PFSK-1 (cell line): ENCODE measurements at regions not wholly inside any gene's neighbourhood (a gene's known extent, or its start where the extent isn't known, plus 50 kb on each side); places are given as distances from the start of the nearest gene placed in this dataset.

Source experiments
- FOXP2 ChIP-seq: optimal IDR thresholded peaks from 2 replicates; pipeline ENCODE3; 2011; ENCODE audit warnings: borderline replicate concordance, control low read depth, inconsistent platforms; ENCODE audit not compliant: insufficient read depth; ENCODE audit errors: extremely low read length, extremely low read depth
- TAF1 ChIP-seq: IDR thresholded peaks from 2 replicates; pipeline ENCODE4 v1.6.1; 2012; ENCODE audit warnings: low read length, control low read depth, borderline replicate concordance; ENCODE audit not compliant: insufficient read depth
- TF ChIP-seq, protein P1 (sequence below), 2 experiments: IDR thresholded peaks; 2 replicates each; pipeline versions ENCODE4 v1.6.1 to v1.8.0; 2011 to 2012; ENCODE audit warnings: low read depth in 2 of 2, low read length in 2 of 2, control low read depth in 1 of 2, inconsistent platforms in 1 of 2, mild to moderate bottlenecking in 1 of 2, moderate library complexity in 1 of 2; ENCODE audit not compliant: insufficient read depth in 1 of 2

DNA sequence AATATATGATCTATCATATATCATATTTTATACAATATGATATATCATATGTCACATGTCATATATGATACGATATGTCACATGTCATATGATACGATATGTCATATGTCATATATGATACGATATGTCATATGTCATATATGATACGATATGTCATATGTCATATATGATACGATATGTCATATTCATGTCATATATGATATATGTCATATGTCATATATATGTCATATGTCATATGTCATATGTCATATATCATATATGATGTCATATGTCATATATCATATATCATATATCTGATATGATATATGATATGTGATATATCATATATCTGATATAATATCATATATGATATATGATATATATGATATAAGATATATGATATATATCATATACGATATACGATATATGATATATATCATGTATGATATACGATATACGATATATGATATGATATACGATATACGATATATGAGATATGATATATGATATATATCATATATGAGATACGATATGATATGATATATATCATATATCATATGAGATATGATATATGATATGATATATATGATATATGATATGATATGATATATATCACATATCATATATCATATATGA lies 122.3 kb upstream of the USP9X start:
- TF ChIP-seq FOXP2 (no peak), TAF1 (no peak)
- TF ChIP-seq, protein P1, sequence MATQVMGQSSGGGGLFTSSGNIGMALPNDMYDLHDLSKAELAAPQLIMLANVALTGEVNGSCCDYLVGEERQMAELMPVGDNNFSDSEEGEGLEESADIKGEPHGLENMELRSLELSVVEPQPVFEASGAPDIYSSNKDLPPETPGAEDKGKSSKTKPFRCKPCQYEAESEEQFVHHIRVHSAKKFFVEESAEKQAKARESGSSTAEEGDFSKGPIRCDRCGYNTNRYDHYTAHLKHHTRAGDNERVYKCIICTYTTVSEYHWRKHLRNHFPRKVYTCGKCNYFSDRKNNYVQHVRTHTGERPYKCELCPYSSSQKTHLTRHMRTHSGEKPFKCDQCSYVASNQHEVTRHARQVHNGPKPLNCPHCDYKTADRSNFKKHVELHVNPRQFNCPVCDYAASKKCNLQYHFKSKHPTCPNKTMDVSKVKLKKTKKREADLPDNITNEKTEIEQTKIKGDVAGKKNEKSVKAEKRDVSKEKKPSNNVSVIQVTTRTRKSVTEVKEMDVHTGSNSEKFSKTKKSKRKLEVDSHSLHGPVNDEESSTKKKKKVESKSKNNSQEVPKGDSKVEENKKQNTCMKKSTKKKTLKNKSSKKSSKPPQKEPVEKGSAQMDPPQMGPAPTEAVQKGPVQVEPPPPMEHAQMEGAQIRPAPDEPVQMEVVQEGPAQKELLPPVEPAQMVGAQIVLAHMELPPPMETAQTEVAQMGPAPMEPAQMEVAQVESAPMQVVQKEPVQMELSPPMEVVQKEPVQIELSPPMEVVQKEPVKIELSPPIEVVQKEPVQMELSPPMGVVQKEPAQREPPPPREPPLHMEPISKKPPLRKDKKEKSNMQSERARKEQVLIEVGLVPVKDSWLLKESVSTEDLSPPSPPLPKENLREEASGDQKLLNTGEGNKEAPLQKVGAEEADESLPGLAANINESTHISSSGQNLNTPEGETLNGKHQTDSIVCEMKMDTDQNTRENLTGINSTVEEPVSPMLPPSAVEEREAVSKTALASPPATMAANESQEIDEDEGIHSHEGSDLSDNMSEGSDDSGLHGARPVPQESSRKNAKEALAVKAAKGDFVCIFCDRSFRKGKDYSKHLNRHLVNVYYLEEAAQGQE (IDR thresholded peaks at IDR 0.05; ENCODE audit: insufficient read depth in 1 of 2, low read depth in 2 of 2, low read length in 2 of 2) = no peak
